Liver (tissue), 8 donors: ENCODE measurements at regions not wholly inside any gene's neighbourhood (a gene's known extent, or its start where the extent isn't known, plus 50 kb on each side); places are given as distances from the start of the nearest gene placed in this dataset.

Experiments
- DNase-seq: peaks from one replicate; pipeline ENCODE4 v3.0.0-alpha.2; 2017; ENCODE audit warnings: low spot score
- H3K27ac ChIP-seq, 2 donors: one replicate each; pipeline ENCODE4 v1.7.0; 2013; ENCODE audit warnings: inconsistent platforms in 2 of 2, low read length in 2 of 2, control low read depth in 1 of 2, low read depth in 1 of 2, mild to moderate bottlenecking in 1 of 2
- H3K27me3 ChIP-seq, 4 donors: one replicate each; pipeline versions ENCODE4 v1.6.1 to v1.7.0; 2013; ENCODE audit warnings: low read length in 3 of 4, inconsistent platforms in 1 of 4, mild to moderate bottlenecking in 1 of 4, moderate library complexity in 1 of 4; ENCODE audit not compliant: control insufficient read depth in 4 of 4, insufficient read depth in 4 of 4
- H3K36me3 ChIP-seq, 4 donors: one replicate each; pipeline versions ENCODE4 v1.6.1 to v1.7.0; 2013; ENCODE audit warnings: low read length in 3 of 4, mild to moderate bottlenecking in 3 of 4, low read depth in 1 of 4, moderate library complexity in 1 of 4; ENCODE audit not compliant: control insufficient read depth in 4 of 4, insufficient read depth in 3 of 4
- H3K4me1 ChIP-seq, 4 donors: one replicate each; pipeline versions ENCODE4 v1.6.1 to v1.7.0; 2013; ENCODE audit warnings: low read length in 3 of 4, mild to moderate bottlenecking in 3 of 4, moderate library complexity in 1 of 4; ENCODE audit not compliant: control insufficient read depth in 4 of 4, insufficient read depth in 4 of 4
- H3K4me3 ChIP-seq, 3 donors: one replicate each; pipeline versions ENCODE4 v1.6.1 to v1.7.0; 2013; ENCODE audit warnings: low read length in 3 of 3, control low read depth in 1 of 3, low read depth in 1 of 3, mild to moderate bottlenecking in 1 of 3
- H3K9ac ChIP-seq, 2 donors: one replicate each; pipeline ENCODE4 v1.7.0; 2013; ENCODE audit warnings: low read length in 2 of 2, mild to moderate bottlenecking in 2 of 2, moderate library complexity in 2 of 2, control low read depth in 1 of 2, low read depth in 1 of 2
- H3K9me3 ChIP-seq, 4 donors: one replicate each; pipeline versions ENCODE4 v1.6.1 to v1.7.0; 2013; ENCODE audit warnings: low read length in 3 of 4; ENCODE audit not compliant: control insufficient read depth in 4 of 4
- EGR1 ChIP-seq, 2 donors: IDR thresholded peaks; 2 replicates each; pipeline ENCODE4 v1.6.1; 2016 to 2018; ENCODE audit warnings: antibody characterized with exemption in 2 of 2, low read depth in 2 of 2
- FOXA2 ChIP-seq: IDR thresholded peaks from 2 replicates; pipeline ENCODE4 v1.6.1; 2016; ENCODE audit warnings: antibody characterized with exemption
- GABPA ChIP-seq, 2 donors: IDR thresholded peaks in 1 of 2; conservative IDR thresholded peaks in 1 of 2; 2 replicates each; pipeline ENCODE4 v1.6.1; 2016; ENCODE audit warnings: antibody characterized with exemption in 2 of 2, mild to moderate bottlenecking in 1 of 2, moderate library complexity in 1 of 2
- HNF4A ChIP-seq, 2 donors: conservative IDR thresholded peaks; 2 replicates each; pipeline ENCODE4 v1.6.1; 2016; ENCODE audit warnings: antibody characterized with exemption in 2 of 2, mild to moderate bottlenecking in 2 of 2
- HNF4G ChIP-seq: IDR thresholded peaks from 2 replicates; pipeline ENCODE4 v1.6.1; 2016; ENCODE audit warnings: antibody characterized with exemption
- JUND ChIP-seq, 2 donors: IDR thresholded peaks; 2 replicates each; pipeline ENCODE4 v1.6.1; 2016; ENCODE audit warnings: antibody characterized with exemption in 2 of 2
- RAD21 ChIP-seq, 2 donors: IDR thresholded peaks; 2 replicates each; pipeline ENCODE4 v1.6.1; 2016; ENCODE audit warnings: antibody characterized with exemption in 2 of 2, mild to moderate bottlenecking in 2 of 2
- RXRA ChIP-seq, 2 donors: IDR thresholded peaks; 2 replicates each; pipeline ENCODE4 v1.6.1; 2017 to 2018; ENCODE audit warnings: antibody characterized with exemption in 2 of 2, mild to moderate bottlenecking in 1 of 2
- SP1 ChIP-seq: IDR thresholded peaks from 2 replicates; pipeline ENCODE4 v1.6.1; 2018; ENCODE audit warnings: antibody characterized with exemption, mild to moderate bottlenecking
- YY1 ChIP-seq: IDR thresholded peaks from 2 replicates; pipeline ENCODE4 v1.6.1; 2016; ENCODE audit warnings: antibody characterized with exemption, mild to moderate bottlenecking
- WGBS: extraction: QIAGEN DNeasy Blood & Tissue Kit; methylation state at CpG from one replicate; pipeline ENCODE4 v1.1.7; 2013; 5-methylcytosine and 5-hydroxymethylcytosine counted together
- TF ChIP-seq, protein P1 (sequence below): fragments of 150-350 bp; IDR thresholded peaks from 2 replicates; pipeline ENCODE4 v1.5.1; 2017; ENCODE audit warnings: improper control_type of control experiment, low read depth, low read length; ENCODE audit not compliant: missing input control
- TF ChIP-seq, protein P2 (sequence below): IDR thresholded peaks from 2 replicates; pipeline ENCODE4 v1.6.1; 2016; ENCODE audit warnings: antibody characterized with exemption
- TF ChIP-seq, protein P3 (sequence below): IDR thresholded peaks from 2 replicates; pipeline ENCODE4 v1.6.1; 2016; ENCODE audit warnings: antibody characterized with exemption
- TF ChIP-seq, protein P4 (sequence below): IDR thresholded peaks from 2 replicates; pipeline ENCODE4 v1.6.1; 2016; ENCODE audit warnings: antibody characterized with exemption
- donor health status: healthy.
- donor health status: healthy.
- donor health status: healthy.
- donor health status: healthy.
- donor health status: healthy.

DNA sequence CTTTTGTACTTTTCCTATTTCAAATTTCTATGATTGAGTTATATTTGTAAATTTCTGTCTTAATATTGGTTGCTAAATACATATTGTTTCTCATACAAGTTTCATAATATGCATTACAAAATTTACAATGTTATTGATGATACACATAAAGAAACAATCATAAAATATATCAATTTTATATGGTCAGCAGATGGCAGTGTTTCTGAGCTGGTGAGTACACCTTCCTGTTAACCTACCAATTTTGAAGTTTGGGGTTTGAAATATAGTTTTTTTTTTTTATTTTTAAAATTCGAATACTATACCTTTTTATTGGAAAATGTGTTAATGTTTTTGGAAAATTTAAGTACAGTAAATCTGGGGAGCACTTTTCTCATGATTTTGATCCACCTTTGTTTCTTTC, 1953.1 kb upstream of the ADGRL3 start:
- Histone ChIP-seq H3K27me3 (no peaks in the 10 kb centered on the region), H3K9ac (no peak overlapping the region), H3K36me3 (no peaks in the 10 kb centered on the region), H3K27ac (no peak overlapping the region), H3K4me1 (peaks cover 0 to 11% (median 7%) of the 10 kb centered on the region in 4 donors), H3K9me3 (no peaks in the 10 kb centered on the region), H3K4me3 (no peak overlapping the region)
- no peak for TF ChIP-seq GABPA (IDR thresholded peaks at IDR 0.05 in 1 of 2, conservative IDR thresholded peaks at IDR 0.05 in 1 of 2)
- TF ChIP-seq YY1: no peak
- no peak for TF ChIP-seq HNF4A (conservative IDR thresholded peaks at IDR 0.05)
- no peak for TF ChIP-seq EGR1 (IDR thresholded peaks at IDR 0.05; ENCODE audit: low read depth in 2 of 2)
- TF ChIP-seq, protein P1, sequence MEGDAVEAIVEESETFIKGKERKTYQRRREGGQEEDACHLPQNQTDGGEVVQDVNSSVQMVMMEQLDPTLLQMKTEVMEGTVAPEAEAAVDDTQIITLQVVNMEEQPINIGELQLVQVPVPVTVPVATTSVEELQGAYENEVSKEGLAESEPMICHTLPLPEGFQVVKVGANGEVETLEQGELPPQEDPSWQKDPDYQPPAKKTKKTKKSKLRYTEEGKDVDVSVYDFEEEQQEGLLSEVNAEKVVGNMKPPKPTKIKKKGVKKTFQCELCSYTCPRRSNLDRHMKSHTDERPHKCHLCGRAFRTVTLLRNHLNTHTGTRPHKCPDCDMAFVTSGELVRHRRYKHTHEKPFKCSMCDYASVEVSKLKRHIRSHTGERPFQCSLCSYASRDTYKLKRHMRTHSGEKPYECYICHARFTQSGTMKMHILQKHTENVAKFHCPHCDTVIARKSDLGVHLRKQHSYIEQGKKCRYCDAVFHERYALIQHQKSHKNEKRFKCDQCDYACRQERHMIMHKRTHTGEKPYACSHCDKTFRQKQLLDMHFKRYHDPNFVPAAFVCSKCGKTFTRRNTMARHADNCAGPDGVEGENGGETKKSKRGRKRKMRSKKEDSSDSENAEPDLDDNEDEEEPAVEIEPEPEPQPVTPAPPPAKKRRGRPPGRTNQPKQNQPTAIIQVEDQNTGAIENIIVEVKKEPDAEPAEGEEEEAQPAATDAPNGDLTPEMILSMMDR: peak; percentile 28
- no peak for TF ChIP-seq FOXA2
- peak; percentile 73 to 75 for TF ChIP-seq RAD21 (IDR thresholded peaks at IDR 0.05)
- TF ChIP-seq, protein P2, sequence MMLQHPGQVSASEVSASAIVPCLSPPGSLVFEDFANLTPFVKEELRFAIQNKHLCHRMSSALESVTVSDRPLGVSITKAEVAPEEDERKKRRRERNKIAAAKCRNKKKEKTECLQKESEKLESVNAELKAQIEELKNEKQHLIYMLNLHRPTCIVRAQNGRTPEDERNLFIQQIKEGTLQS: no peak
- no peak for TF ChIP-seq HNF4G
- TF ChIP-seq JUND (IDR thresholded peaks at IDR 0.05): no peak
- TF ChIP-seq RXRA (IDR thresholded peaks at IDR 0.05): no peak
- DNase-seq: no peak
- 1% methylated on average over 1 of the region's 1 CpG for WGBS

DNA sequence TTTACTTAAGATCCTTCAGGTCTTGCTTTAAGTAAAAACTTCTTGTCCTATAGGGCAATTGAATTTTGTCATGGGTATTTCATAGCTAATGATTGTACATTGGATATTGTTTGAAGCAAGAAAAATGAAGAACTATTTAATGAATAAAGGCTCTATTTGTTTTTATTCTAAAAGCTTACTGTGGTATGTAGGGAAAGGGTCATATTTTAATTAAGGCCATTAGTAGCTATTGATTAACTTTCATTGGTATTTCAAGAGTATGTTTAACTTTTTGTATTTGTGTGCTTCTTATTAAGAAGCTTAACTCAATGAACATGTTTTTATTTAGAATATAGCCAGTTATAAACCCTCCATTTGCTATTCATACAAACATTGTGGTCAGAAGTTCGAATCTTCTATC, 1951.8 kb upstream of the ADGRL3 start:
- no peaks in the 10 kb centered on the region for H3K27me3 ChIP-seq
- no peak overlapping the region for H3K4me3 ChIP-seq
- peaks cover 0 to 11% (median 7%) of the 10 kb centered on the region in 4 donors for H3K4me1 ChIP-seq
- no peak overlapping the region for H3K9ac ChIP-seq
- no peaks in the 10 kb centered on the region for H3K9me3 ChIP-seq
- TF ChIP-seq RXRA (IDR thresholded peaks at IDR 0.05) (peak in 1 of 2 donors; percentile 37), HNF4G (no peak), SP1 (peak; percentile 64)
- WGBS: 16% methylated on average over 1 of the region's 1 CpG
- H3K27ac ChIP-seq: no peak overlapping the region
- DNase-seq: no peak
- H3K36me3 ChIP-seq: no peaks in the 10 kb centered on the region

DNA sequence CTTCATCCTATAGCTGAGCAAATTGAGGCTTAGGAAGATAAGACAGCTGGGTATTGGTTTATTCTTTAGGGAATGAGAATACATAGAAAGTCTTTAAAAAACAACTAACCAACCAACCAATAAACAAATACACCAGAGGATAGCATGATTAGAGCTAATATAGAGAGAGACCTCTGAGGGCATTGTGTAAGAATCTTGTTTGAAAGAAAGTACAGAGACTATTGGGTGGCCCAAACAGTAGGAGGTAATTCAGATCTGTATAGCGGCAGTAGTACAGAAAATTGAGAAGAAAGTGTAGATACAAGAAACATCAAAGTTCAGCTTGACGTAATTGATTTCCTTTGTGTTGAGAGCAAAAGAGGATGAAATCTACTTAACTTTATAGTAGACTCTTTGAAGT, 1951.0 kb upstream of the ADGRL3 start:
- no peak for TF ChIP-seq HNF4G
- TF ChIP-seq, protein P3, sequence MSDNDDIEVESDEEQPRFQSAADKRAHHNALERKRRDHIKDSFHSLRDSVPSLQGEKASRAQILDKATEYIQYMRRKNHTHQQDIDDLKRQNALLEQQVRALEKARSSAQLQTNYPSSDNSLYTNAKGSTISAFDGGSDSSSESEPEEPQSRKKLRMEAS: no peak
- TF ChIP-seq EGR1 (IDR thresholded peaks at IDR 0.05; ENCODE audit: low read depth in 2 of 2): no peak
- TF ChIP-seq RXRA (IDR thresholded peaks at IDR 0.05): no peak
- TF ChIP-seq JUND (IDR thresholded peaks at IDR 0.05): no peak
- no peak for TF ChIP-seq GABPA (IDR thresholded peaks at IDR 0.05 in 1 of 2, conservative IDR thresholded peaks at IDR 0.05 in 1 of 2)
- TF ChIP-seq HNF4A (conservative IDR thresholded peaks at IDR 0.05): no peak
- TF ChIP-seq RAD21 (IDR thresholded peaks at IDR 0.05): no peak
- TF ChIP-seq, protein P4, sequence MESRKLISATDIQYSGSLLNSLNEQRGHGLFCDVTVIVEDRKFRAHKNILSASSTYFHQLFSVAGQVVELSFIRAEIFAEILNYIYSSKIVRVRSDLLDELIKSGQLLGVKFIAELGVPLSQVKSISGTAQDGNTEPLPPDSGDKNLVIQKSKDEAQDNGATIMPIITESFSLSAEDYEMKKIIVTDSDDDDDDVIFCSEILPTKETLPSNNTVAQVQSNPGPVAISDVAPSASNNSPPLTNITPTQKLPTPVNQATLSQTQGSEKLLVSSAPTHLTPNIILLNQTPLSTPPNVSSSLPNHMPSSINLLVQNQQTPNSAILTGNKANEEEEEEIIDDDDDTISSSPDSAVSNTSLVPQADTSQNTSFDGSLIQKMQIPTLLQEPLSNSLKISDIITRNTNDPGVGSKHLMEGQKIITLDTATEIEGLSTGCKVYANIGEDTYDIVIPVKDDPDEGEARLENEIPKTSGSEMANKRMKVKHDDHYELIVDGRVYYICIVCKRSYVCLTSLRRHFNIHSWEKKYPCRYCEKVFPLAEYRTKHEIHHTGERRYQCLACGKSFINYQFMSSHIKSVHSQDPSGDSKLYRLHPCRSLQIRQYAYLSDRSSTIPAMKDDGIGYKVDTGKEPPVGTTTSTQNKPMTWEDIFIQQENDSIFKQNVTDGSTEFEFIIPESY: no peak
- TF ChIP-seq, protein P1: no peak
- 20% methylated on average over 2 of the region's 2 CpGs for whole genome bisulfite sequencing

More for the DNA sequence above, 1951.0 kb upstream of the ADGRL3 start:
- peaks cover 0 to 11% (median 7%) of the 10 kb centered on the region in 4 donors for H3K4me1 ChIP-seq
- no peaks in the 10 kb centered on the region for H3K36me3 ChIP-seq
- H3K27ac ChIP-seq: no peak overlapping the region
- H3K4me3 ChIP-seq: no peak overlapping the region
- DNase-seq: no peak
- H3K9ac ChIP-seq: no peak overlapping the region
- H3K27me3 ChIP-seq: no peaks in the 10 kb centered on the region
- H3K9me3 ChIP-seq: no peaks in the 10 kb centered on the region
